H1 (cell line): ENCODE measurements at regions not wholly inside any gene's neighbourhood (a gene's known extent, or its start where the extent isn't known, plus 50 kb on each side); places are given as distances from the start of the nearest gene placed in this dataset.
A peak's percentile ranks its signal among the peaks of the same experiment; 100 is the strongest.

Experiments
- CHD1 ChIP-seq: IDR thresholded peaks from 2 replicates; pipeline ENCODE4 v1.6.1; 2012; ENCODE audit warnings: low read depth, low read length, improper control_type of control experiment
- MAX ChIP-seq: IDR thresholded peaks from 2 replicates; pipeline ENCODE4 v1.6.1; 2012; ENCODE audit warnings: inconsistent platforms
- POLR2A ChIP-seq, 2 experiments: IDR thresholded peaks; 1 replicate in 1 of 2; 2 replicates in 1 of 2; pipeline ENCODE4 v1.6.1; 2011; ENCODE audit warnings: low read depth in 2 of 2, low read length in 2 of 2, mild to moderate bottlenecking in 2 of 2; ENCODE audit errors: control extremely low read depth in 1 of 2
- POLR2AphosphoS5 ChIP-seq: IDR thresholded peaks from 2 replicates; pipeline ENCODE4 v1.6.1; 2011; ENCODE audit warnings: low read depth, low read length

- TF ChIP-seq CHD1 (peak; percentile 70), MAX (no peak), POLR2A (IDR thresholded peaks at IDR 0.05; ENCODE audit: control extremely low read depth in 1 of 2, low read depth in 2 of 2, low read length in 2 of 2) (peak; percentile 94 to 100), POLR2AphosphoS5 (peak; percentile 99)
Measured at GRCh38 chr6:26251354-26252076, 113.5 kb upstream of the BTN3A2 start.
